ENCODE measurements at regions not wholly inside any gene's neighbourhood (a gene's known extent, or its start where the extent isn't known, plus 50 kb on each side); places are given as distances from the start of the nearest gene placed in this dataset.
"Not testable (repeated sequence)": the region's sequence is repeated elsewhere in the genome, so short reads cannot be mapped to it uniquely, and the experiment has no call there.

- not testable (repeated sequence) for TF ChIP-seq FOSB (CRISPR knock-in tag; IDR thresholded peaks at IDR 0.05); CTCF (IDR thresholded peaks at IDR 0.05); RCOR1 (IDR thresholded peaks at IDR 0.05; ENCODE audit: low read depth, low read length); POLR2A (IDR thresholded peaks at IDR 0.05; ENCODE audit: low read length); MAFK (IDR thresholded peaks at IDR 0.05; ENCODE audit: partially characterized antibody); JUNB (IDR thresholded peaks at IDR 0.05); PHF8 (IDR thresholded peaks at IDR 0.05; ENCODE audit: borderline replicate concordance, low read depth); SMC3 (IDR thresholded peaks at IDR 0.05); RAD21 (conservative IDR thresholded peaks at IDR 0.05 in 1 of 2, IDR thresholded peaks at IDR 0.05 in 1 of 2); KDM1A (IDR thresholded peaks at IDR 0.05; ENCODE audit: low read depth); KDM5A (IDR thresholded peaks at IDR 0.05); TP53 (CRISPR knock-in tag; IDR thresholded peaks at IDR 0.05); MAX (IDR thresholded peaks at IDR 0.05)
Observed at GRCh38 chr15:20430495-20430894, 111.1 kb downstream of the GOLGA6L6 start.

Measured in A549 (cell line).